Stimulated activated CD4-positive, alpha-beta T cell treated with anti-CD3 and anti-CD28 coated beads, Interleukin-15, amount 100 ng/mL, for 1 hour (primary cell): ENCODE measurements at regions not wholly inside any gene's neighbourhood (a gene's known extent, or its start where the extent isn't known, plus 50 kb on each side); places are given as distances from the start of the nearest gene placed in this dataset.

Experiments used
- DNase-seq, 2 donors: peaks; one replicate each; pipeline ENCODE4 v3.0.0-alpha.2; 2020; ENCODE audit warnings: low read depth in 1 of 2, low spot score in 1 of 2

DNA sequence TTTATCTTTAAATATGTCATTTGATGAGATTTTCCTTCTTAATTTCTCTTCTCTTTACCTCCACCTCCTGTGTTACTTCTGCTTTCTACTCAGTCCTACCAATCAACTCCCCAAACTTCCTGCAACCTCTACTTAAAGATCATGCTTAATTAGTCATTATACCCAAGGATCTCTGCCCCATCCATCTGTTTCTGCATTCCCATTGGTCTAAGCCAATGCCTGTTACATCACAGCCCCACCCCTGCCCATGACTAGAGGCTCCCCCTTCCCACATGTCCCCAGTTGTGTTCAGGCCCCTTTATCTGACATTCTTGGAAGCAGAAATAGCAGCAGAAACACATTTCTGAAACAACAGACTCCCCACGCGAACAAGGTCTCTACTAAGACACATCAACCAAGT lies 319.1 kb upstream of the NFE2L3 start:
- no peak for DNase-seq

DNA sequence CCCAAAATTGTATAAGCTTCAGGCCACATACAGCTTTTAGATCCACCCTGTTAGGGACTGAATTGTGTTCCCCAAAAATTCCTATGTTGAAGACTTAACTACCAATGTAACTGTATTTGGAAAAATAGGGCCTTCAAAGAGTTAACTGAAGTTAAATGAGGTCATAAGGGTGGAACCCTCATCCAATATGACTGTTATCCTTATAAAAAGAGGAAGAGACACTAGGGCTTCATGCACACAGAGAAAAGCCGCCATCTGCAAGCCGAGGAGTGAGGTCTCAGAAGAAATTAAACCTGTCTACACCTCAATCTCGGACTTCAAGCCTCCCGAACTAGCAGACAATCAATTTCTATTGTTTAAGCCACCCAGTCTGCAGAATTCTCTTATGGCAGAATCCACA lies 317.9 kb upstream of the NFE2L3 start:
- no peak for DNase-seq

DNA sequence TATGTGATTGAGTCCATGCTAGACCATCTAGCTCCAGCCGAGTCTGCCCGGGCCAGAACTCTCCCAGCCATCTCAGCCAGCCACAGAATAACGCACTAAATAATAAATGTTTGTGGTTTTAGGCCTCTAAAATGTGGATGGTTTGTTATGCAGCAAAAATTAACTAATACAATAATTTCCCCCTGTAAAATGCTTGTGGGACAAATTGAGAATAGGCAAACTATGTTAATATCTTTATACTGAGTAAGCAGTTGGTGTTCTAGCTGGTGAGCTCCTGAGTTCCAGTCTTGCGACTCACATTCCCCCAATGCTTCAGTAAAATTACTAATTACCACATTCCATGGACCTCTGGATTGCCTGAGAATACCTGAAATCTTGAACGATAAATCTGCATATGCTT lies 316.8 kb upstream of the NFE2L3 start:
- DNase-seq = no peak

DNA sequence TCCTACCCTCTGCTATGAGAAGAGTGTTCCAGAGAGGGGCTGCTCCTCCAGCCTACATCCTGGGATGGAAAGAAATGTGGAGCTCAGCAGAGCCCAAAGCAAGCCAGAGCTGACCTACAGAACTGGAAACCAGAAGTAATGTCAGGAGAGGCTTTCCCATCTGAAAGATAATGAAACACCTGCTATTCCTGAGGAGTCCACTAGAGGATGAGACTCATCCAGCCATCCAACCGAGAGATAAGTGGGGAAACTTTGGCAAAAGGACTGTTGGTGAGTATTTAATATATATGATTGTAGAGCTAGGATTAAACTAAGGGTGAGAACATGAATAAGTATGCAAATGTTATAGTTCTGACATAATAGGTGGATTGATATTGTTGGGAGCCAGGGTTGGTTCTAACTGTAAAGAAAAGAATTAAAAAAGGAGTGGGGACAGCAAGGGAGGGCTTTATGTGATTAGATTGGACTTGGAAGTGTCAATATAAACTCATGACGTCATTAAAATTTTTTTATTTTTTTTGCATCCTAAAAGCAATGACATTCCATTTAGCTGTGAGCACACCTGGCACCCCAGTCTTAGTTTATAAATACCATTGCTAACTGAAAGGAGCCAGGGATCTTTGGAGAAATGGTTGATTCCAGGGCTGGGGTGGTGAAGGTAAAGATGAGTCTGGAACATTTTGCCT lies 312.8 kb upstream of the NFE2L3 start:
- no peak for DNase-seq

DNA sequence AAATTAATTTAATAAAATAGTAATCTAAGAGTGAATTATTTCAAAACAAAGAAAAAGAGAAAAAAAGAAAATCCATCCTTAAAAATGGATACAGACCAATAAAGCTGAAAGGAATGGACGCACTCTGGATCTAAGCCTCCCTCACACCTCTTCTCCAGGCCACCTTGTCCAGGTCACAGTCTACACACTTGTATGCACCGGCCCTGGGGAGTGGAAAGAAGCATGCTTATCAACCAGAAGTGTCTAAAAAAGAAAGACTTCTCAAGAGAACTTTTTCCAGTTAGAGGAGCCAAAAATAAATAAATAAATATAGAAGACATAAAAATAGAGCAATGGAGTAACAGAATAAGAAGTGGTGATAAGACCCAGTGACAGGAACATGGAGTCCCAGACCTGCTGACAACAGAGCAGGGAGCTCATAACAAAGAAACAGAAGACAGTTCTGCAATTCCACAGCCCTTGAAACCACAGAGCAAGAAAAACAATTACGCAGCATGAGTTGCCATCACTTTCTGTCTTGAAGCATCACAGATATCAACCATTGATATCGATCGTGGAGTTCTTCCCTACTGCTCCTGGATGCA lies 311.7 kb upstream of the NFE2L3 start:
- DNase-seq = no peak

DNA sequence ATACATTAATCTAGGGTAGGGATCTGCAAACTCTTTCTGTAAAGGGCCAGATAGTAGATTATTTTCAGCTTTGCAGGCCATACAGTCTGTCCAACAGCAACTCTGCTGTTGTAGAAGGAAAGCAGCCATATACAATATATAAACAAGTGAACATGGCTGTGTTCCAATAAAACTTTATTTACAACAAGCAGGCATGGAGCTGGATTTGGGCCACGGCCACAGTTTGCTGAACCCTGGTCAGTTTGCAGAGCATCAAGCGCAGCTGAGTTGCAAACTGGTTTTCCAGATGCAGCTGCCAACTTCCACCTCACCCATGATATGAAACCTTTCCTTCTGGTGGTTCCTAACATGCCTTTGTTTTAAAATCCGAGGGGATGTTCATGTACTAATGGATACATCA lies 310.4 kb upstream of the NFE2L3 start:
- no peak for DNase-seq

DNA sequence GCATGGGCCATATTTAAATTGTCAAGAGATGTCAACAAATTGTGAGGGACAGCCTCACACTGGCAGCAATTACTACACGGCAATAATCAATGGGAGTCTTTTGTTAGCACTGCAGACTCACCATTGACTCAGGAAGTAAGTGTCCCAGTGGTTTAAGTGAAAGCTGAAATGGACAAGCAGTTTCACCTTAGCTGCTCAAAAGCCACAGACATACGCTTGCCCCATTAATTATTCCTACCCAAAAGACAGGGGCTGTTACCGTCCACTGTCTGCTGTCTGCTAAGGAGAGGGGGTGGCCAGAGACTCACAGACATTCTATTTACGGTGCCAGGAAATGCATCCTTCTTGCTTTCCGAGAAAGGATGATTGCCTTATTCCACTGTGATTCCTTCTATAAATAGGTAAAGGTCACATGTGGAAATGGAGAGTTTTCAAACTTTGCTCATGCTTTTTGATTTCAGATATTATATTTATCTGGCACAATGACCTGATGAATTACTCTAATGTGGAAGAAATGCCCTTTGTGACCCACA lies 309.7 kb upstream of the NFE2L3 start:
- no peak for DNase-seq

DNA sequence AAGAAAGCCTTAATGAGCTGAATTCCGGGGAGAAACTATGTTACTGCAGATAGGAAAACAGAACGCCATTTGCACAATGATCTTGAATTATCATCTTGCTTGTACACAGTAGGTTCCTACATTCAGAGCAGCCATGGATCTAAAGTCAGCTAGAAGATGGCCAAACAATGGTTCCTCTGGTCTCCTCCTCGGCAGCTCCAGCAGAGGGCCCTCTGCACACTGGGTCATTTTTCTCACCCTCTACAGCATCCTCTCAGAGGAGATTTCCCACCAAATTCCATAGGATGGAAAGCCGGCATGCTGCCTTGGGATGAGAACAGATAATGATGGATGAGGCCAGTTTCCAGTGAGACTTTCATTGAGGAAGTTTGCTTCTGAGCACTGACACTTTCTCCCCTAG lies 308.5 kb upstream of the NFE2L3 start:
- DNase-seq = no peak

DNA sequence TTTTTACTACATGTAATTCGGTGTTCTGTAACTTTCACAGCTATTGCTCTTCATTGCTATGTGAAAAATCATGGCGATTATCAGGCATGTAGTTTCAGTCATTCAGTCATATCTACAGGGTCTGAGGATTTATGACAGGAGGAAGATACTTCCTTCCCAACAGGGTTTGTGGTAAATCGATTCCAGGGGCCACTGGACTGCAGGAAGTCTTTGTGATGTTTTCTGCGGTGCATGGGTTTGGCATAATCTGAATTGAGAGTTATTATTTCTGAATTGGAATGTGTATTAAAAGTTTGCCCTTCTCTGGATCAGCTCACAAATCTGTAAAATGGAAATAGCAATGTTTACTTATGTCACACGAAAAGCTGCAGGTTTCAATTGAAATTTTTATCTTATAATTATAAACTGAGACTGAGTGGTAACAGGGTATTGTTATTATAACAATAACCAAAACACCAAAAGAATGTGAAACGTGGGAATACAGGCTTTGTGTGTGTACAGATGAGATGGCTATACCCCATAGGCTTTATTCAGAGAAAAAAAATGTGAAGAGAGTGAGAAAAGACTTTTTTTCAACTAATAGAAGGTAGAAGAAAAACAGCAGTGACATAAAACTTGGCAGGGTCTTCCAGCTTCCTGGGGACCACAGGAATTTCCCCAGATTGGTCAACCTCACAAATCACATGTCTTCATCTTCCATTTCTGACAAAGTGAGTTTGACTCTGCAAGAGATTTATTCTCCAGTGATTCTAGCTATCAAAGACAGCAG lies 307.7 kb upstream of the NFE2L3 start:
- no peak for DNase-seq

DNA sequence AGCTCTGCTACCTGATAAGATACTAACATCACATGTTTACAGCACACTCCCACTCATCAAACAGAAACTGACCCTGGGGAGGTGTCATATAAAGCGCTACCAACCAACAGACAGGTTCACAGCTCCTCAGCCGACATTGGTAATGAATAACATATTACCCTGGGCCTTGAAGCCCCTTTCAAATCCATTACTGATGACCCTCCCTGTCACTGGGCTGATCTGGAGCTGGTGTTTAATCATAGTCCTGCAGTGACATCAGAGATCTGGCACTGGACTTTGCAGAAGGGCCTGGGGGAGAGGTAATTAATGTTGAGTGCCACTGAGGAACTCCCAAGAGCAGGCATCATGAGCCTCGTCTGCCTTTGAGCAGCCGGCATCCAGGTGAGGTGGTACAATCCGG lies 306.5 kb upstream of the NFE2L3 start:
- no peak for DNase-seq

DNA sequence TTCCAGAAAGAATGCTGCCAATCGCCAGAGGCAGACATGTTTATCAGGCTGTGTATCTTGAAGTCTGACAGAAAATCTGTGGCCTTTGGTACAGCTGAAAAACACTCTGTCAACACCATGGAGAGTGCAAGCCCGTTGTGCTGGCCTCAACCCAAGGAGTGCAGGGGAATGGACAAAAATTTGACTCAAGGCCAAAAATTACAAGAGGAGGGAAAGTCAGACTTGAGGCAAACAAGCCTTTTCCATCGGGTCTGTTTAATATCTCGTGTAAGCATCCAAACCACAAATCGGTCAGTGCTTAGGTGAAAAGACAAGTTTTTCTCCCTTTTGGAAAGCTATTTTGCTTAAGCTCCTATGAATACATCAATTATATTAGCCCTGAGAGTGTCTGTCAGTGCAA lies 305.3 kb upstream of the NFE2L3 start:
- DNase-seq = no peak

DNA sequence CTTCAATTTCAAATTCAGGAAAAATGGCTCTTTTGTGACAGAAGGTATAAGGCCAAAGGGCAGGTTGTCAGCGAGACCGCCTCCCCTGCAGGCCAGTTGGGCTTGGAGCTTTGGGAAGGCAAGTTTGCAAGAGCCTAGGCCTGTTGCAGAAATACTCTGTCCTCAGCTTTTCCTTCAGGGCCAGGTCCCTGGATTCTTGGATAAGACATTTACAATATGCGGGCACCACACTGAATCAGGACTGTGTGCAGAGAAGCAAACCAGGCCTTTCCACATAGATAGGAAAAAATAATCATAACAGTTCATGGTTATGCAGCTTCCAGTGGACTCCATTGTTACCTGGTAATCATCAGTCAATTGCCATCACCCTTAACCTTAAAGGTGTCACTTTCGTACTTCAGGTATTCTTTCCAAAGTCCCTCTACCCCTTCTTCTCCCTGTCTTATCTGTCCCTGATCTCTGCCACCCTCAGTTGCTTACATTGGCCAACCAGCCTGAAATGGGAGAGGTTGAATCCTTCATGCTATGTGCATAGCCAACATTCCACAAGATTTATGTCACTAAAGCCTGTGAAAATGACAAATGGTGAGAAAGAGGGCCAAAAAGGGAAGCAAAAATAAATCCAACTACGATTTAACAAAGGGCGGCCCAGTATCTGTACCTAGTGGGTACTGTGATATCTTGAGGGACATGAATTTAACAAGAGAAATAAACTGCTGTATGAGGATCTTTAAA lies 304.5 kb upstream of the NFE2L3 start:
- no peak for DNase-seq

DNA sequence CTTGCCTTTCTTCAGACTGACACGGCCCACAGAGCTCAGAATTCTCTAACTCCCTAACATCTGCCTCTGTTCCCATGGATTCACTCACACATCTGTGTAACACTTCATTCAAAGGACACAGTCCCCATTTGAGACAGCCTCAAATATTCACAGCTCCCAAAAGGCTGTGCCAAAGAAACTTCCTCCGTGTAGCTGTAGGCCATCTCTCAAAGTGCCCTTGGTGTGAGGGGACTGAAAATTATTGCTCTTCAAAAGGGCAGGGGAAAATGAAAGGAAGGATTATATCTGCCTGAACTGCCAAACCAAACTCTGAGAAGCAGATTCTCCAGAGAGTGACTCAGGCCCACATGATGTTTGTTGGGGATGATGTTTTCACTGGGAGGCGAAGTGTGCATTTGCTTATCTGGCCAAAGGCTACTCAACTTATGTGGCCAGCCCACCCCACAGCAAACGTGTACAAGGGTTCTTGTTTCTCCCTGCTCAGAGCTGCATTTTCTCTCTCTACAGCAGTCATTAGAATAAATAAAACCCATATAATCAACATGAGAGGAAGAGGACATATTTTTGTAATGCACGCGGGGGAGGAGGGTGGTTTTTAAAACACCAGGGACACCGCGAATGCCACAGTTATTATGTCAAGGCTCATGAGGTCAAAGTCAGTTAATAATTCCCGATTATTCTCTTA lies 302.4 kb upstream of the NFE2L3 start:
- no peak for DNase-seq

DNA sequence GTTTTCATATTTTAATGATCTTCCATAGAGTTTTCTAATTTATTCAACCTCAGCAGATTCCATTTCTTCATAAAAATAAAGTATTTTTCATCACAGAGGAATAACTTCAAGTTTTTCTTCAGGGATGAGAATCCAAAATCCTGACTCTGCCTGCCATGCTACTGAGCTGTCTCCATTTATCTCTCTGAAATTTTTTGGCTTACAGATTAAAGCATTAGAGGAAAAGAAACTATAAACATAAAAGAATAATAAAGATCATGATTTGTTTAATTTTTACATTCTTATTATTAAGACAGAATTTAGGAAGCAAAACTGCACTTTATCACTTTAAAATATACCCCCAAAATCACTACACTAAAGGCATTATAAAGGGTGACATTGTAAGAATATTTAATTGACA lies 301.8 kb upstream of the NFE2L3 start:
- DNase-seq = no peak

DNA sequence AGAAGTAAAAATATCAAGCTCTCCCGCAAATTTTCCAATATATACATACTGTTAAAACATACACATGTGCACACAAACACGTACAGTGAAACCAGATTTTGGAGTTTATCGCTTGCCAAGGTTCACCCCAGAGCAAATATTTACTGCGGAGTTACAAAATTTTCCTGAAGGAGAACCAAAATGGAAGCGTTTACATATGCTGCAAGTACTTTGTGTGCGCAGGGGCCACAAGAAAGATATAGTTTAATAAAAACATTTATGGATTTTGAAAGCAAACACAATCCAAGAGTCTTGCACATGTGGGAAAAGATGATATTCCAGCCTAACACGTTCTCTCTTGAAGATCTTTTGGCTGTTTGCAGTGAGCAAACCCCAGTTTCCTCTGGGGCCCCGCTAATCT lies 301.3 kb upstream of the NFE2L3 start:
- DNase-seq = no peak

DNA sequence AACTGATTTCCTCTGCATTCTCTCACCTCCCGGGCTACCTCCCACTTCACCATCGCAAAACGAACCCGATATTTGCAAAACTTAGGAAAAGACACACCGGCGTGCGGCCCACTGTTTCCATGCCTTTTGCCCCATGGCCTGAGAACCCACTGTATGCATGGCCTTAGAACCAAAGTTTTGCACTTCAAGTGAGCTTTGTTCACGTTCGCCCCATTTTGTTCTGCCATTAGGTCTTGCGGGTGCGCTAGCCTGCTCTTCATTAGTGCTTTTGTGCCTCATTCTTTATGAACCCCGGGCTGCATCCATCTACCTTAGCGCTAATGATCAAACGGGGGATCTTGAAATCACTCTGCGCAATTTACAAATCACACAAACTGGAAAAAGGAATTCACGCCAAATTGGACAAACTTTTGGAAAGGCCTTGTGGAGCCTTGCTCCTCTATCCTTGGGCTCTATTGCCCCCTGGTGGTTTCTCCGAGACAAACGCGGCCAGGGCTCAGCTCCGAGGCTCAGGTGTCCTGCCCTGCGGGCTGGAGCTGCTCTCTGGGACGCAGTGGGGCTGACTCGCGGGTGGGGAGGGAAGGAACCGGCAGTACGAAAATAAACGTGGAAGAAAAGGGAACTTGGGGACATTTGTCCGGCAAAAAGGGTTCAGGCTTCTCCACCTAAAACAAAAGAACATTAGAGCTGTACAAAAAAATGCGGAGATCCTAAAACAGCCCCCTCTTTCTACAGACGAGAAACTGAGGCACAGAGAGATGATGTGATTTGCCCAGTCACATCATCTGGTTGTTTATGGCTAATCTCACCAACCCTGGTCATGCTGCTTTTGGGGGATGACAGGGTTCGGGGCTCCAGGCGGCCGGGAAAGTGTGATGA lies 300.4 kb upstream of the NFE2L3 start:
- DNase-seq = peak; percentile 17 to 25

DNA sequence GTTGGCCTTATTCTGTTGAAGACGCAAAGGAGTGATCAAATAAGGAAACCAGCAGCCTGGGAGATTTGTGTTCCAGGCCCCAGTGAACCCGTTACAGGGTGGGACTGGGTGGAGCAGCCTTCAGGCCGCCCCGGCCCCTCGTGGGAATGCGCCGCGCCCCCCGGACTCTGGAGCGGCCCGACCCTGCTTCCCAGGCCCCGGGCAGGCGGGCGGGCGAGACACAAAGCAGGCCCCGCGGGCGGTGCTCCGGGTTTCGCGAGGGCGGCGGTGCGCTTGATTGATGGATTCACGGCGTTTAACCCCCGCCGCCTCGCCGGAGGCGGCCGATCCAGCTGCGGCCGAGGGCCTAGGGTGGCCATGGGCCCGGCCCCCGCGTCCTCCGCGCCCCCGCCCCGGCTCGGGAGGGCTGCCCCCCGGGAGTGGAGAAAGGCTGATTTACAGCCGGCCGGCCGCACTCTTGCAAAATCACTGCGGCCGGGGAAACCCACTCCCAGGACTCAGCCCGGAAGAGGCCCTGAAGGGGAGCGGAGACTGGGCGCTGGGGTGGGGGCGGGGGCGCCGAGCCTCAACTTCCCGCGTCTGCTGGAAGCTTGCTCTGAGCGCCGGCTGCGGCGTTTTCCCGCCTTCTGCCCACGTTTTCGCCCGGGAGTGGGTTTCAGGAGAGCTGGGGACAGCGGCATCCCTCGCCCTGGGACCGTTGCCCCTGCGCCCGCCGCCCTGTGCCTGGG lies 299.6 kb upstream of the NFE2L3 start:
- no peak for DNase-seq

DNA sequence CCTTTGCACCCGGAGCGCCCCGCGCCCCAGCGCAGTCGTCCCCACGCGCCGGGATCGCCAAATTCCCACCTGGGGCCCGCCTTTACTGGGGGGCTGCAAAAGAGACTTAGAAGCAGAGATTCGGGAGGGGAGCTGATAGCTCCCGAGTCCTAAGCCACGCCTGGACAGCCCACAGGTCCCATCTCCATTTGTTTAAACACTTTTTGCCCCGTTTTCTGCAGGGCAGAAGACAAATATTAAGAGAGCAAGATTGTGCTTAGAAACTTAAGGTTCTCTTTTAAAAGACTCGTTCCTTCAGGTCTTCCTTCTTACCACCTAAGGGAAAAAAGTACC lies 299.1 kb upstream of the NFE2L3 start:
- no peak for DNase-seq

DNA sequence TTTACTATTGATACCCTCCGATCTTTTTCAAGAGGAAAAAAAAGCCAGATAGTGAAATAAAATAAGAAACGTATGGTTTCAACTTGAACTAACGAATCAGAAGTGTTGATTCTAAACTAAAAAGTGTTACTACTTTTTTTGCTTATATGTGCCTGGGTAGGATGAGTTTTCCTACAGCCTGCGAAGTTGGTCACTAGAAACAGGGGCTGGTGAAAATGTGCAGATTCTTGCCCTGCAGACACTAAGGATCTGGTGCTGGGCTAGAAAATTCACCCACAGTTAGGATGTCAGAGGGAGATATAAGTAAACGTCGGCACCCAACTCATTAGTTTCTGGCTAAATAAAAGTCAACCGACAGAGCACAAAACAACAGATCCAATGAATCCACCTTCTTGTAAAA lies 298.7 kb upstream of the NFE2L3 start:
- DNase-seq = no peak

DNA sequence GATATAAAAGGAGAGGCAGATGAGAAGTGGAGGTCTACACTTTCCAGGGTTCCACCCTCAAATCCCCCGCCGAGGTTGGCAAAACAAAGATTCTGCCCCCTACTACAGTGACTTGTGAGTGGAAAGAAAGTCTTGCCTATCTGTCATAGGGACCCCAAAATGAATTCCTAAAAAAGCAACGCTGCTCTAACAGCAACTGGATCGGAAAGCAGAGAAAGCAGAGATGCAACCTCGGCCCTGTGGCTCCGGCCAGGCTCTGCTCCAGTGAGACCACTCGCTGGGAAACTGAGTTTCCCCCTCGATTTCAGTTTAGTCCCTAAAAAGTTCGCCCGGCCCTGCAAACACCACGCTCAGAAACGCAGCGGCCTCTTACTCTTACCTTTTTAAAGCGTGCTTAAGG lies 297.9 kb upstream of the NFE2L3 start:
- no peak for DNase-seq
